HG03139 (cell line): ENCODE measurements at regions not wholly inside any gene's neighbourhood (a gene's known extent, or its start where the extent isn't known, plus 50 kb on each side); places are given as distances from the start of the nearest gene placed in this dataset.

ENCODE experiments used
- ATAC-seq: cut with Tn5 transposase; IDR thresholded peaks from one replicate; pipeline ENCODE4 v1.9.1; 2021; ENCODE audit not compliant: unreplicated experiment

GRCh38 chr9:113781381-113781780, 94.7 kb upstream of the ZNF618 start:
- no peak for ATAC-seq

GRCh38 chr9:113781896-113782295, 94.2 kb upstream of the ZNF618 start:
- no peak for ATAC-seq

- no peak for ATAC-seq
These were observed 92.6 kb upstream of the ZNF618 start for GRCh38 chr9:113783475-113783874.

GRCh38 chr9:113785334-113785733, 90.8 kb upstream of the ZNF618 start:
- no peak for ATAC-seq

GRCh38 chr9:113786071-113786470, 90.0 kb upstream of the ZNF618 start:
- ATAC-seq, result no peak

- no peak for ATAC-seq
These were observed 88.2 kb upstream of the ZNF618 start for GRCh38 chr9:113787871-113788270.

GRCh38 chr9:113788616-113789330, 87.3 kb upstream of the ZNF618 start:
- no peak for ATAC-seq

- ATAC-seq, result no peak
These were observed 86.0 kb upstream of the ZNF618 start for GRCh38 chr9:113790093-113790492.

- ATAC-seq, result no peak
These were observed 82.6 kb upstream of the ZNF618 start for GRCh38 chr9:113793558-113793957.

- no peak for ATAC-seq
These were observed 81.4 kb upstream of the ZNF618 start for GRCh38 chr9:113794721-113795120.

- ATAC-seq, result no peak
These were observed 80.2 kb upstream of the ZNF618 start for GRCh38 chr9:113795811-113796392.

- no peak for ATAC-seq
These were observed 79.3 kb upstream of the ZNF618 start for GRCh38 chr9:113796646-113797426.

- no peak for ATAC-seq
These were observed 77.8 kb upstream of the ZNF618 start for GRCh38 chr9:113798062-113799030.

GRCh38 chr9:113800276-113800675, 75.8 kb upstream of the ZNF618 start:
- no peak for ATAC-seq

- ATAC-seq, result no peak
These were observed 72.1 kb upstream of the ZNF618 start for GRCh38 chr9:113803811-113804589.

- ATAC-seq, result no peak
These were observed 70.5 kb upstream of the ZNF618 start for GRCh38 chr9:113805486-113806132.

GRCh38 chr9:113807173-113808061, 68.7 kb upstream of the ZNF618 start:
- ATAC-seq, result no peak
